ENCODE measurements at regions not wholly inside any gene's neighbourhood (a gene's known extent, or its start where the extent isn't known, plus 50 kb on each side); places are given as distances from the start of the nearest gene placed in this dataset.

DNA sequence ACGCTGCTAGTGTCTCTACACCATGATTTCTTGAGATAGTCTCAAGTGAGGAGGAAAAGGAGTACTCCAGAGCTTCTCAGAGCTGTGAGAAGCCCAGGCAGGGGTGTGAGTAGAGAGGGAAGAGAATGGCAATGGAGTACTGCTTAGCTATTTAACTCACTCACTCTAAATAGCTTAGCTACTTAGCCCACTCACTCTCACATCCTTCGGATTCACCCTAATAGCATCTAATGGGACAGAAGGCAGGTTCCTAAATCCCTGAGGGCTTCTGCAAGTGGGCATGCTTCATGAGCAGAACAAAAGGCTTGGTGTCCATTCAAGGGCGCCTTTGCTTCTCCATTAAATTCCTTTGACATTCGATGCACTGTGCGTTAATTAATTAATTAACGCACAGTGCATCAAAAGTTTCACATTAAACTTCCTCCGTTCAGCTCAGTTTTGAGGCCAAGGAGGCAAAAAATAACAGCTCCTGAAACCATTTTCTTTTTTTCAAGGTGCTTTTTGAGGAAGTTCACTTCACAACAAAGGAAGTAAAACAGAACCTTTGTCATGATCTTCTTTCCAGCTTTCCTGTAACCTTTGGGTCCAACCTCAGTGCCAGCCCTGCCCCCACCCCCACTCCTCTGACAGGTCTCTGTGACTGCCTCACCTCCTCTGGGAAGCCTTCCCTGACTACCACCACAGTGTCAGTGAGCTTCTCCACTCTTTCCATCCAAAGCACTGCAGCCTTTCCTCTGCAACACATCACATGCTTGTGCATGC is 294.0 kb downstream of the SEC61B start:
- DNase-seq (ENCODE audit: low read depth in 1 of 2, low spot score in 1 of 2) = no peak

DNA sequence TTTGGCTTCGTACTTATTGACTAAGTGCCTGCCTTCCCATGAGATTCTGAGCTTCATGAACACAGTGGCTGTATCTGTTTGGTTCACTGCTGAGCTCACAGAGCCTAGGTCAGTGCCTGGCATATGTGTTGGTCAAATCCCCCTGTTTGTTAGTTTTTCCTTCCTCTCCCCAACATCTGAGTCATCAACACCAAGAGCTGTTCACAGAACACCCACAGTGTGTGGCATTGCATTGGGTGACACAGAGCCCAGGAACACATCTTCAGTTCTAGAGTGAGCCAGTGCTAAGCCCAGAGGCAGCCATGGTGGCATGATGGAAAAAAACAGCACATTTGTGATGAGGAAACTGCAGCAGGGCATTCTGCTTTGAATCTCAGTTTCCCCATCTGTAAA is 294.6 kb downstream of the SEC61B start:
- DNase-seq (ENCODE audit: low read depth in 1 of 2, low spot score in 1 of 2) = no peak

DNA sequence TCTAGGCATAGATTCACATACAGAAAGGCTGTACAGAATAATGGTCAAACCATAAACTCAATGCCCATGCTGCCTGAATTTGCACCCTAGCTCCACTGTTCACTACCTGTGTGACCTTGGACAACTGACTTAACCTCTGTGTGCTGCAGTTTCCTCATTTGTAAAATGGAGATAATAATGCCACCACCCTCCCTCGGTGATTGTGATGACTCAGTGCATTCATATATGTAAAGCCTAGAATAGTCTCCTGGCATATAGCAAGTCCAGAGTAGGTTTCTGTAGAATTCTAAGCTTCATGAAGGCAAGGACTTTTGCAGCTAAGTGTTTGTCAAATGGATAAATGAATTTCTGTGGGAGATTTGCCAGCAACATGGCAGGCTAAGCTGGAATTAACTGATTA is 297.8 kb upstream of the NR4A3 start:
- DNase-seq (ENCODE audit: low read depth in 1 of 2, low spot score in 1 of 2) = no peak

DNA sequence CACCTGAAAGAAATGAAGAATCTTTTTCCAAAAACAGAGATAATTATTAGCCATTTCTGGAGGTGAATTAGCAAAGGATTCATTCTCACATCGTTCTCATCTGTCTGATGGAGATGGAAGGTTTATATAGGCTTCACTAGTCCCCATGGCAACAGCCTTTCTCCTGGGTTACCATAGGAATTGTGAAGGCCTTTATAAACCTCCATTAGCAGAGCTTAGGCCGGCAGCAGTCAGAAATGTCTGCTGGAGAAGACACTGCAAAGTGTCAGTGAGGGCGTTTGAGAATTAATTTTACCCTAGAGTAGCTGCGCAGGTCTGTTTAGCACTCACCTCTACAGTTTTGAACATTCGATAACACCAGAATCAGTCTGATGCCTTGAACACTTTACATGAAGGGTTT is 290.4 kb upstream of the NR4A3 start:
- no peak for DNase-seq (ENCODE audit: low read depth in 1 of 2, low spot score in 1 of 2)

DNA sequence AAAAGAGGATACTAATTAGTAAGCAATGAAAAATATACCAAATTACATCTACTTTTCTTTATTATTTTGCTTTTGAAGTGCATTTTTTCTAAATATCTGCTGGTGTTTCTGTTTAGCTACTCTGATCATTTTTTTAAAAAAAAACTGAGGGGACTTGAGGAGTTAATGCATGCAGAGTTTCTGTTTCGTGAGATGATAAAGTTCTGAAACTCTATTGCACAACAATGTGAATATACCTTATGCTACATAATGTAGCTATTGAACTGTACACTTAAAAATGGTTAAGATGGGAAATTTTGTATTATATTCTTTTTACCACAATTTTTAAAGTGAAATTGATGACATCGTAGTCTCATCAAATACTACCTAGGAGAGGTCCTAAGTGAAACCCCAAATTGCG is 288.3 kb upstream of the NR4A3 start:
- no peak for DNase-seq (ENCODE audit: low read depth in 1 of 2, low spot score in 1 of 2)

DNA sequence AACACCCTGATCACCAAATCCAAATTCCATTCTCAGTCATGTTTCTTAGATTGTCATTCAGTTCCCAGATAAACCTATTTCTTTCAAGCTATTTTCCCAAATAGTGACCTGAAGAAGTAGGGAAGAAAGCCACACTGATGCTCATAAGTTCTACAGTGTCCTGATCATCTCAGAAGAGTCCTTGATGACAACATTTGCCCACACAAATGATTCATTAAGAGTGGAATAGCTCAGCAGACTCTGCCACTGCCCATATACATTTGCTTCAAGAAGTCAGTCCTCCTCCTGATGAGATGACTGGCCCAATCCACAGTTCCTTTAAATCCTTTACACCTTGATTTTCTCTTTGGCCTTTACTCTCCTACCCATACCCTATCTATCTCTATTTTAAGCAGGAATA is 283.7 kb upstream of the NR4A3 start:
- no peak for DNase-seq (ENCODE audit: low read depth in 1 of 2, low spot score in 1 of 2)

DNA sequence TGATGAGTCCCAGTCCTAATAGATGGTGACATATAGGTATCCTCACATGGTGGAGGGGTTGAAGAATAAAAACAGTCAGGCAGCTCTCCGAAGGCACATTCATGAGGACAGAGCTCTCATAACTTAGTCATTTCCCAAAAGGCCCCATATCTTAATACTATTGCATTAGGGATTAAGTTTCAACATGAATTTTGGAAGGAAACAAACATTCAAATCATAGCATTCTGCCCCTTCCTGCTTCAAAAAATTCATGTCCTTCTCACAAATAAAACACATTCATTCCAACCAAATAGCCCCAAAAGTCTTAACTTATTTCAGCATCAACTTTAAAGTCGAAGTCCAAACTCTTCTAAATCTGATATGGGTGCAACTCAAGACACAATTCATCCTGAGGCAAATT is 277.2 kb upstream of the NR4A3 start:
- no peak for DNase-seq (ENCODE audit: low read depth in 1 of 2, low spot score in 1 of 2)

DNA sequence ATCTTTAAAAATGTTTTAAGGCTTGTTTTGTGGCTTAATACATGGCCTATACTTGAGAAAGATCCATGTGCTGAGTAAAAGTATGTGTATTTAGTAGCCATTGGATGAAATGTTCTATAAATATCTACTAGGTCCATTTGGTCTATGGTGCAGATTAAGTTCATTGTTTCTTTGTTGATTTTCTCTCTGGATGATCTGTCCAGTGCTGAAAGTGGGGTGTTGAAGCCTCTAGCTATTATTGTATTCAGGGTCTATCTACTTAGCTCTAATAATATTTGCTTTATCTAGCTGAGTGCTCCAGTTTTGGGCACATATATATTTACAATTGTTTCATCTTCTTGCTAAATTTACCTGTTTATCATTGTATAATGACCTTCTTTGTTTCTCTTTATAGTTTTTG is 272.2 kb upstream of the NR4A3 start:
- DNase-seq (ENCODE audit: low read depth in 1 of 2, low spot score in 1 of 2) = no peak

DNA sequence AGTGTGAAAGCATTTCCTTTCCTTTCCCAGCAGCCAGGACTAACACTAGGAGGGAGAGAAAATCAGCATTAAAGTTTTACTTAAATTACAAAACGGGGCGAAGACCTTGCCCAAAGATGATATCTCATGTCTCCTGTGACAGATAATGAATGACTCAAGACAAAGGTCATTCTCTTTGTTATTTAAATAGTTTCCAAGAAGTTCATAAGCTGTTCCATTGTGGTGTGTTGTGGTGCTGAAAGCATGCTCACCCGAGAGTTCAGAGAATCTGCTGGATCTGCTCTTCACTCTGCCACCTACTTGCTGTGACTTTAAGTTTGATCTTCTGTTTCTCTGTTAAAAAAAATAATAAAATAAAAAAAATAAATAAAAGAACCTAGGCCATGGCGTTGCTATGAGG is 265.9 kb upstream of the NR4A3 start:
- no peak for DNase-seq (ENCODE audit: low read depth in 1 of 2, low spot score in 1 of 2)

DNA sequence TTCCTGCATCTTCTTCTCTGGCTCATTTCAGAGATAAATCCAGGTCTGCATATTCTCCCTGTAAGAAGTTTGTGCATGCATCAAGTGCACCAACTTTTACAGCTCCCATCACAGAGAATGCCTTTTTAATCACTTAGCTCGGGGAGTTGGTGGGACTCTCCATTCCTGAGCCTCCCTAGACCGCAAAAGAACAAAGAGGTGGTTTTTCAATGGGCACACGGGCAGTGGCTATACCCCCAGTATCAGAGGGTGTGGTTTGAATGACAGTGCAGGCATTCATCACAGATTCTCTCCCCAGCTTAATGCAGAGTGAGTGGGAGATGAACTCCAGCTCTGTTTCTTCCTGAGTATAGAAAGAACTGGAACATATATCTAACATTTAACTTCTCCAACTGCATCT is 264.7 kb upstream of the NR4A3 start:
- no peak for DNase-seq (ENCODE audit: low read depth in 1 of 2, low spot score in 1 of 2)

DNA sequence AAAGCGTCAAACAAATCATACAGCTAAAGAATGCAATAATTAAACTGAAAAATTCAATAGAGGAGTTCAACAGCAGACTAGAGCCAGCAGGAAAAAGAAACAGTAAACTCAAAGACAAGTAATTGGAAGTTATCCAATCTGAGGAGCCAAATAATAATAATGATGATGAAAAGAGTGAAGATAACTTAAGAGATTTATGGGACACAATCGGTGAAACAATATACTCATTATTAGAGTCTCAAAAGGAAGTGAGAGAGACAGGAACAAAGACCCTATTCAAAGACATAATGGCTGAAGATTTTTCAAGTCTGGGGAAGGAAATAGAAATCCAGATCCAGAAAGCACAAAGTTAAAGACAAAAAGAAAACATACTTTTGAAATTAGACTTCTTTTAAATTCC is 263.9 kb upstream of the NR4A3 start:
- no peak for DNase-seq (ENCODE audit: low read depth in 1 of 2, low spot score in 1 of 2)

DNA sequence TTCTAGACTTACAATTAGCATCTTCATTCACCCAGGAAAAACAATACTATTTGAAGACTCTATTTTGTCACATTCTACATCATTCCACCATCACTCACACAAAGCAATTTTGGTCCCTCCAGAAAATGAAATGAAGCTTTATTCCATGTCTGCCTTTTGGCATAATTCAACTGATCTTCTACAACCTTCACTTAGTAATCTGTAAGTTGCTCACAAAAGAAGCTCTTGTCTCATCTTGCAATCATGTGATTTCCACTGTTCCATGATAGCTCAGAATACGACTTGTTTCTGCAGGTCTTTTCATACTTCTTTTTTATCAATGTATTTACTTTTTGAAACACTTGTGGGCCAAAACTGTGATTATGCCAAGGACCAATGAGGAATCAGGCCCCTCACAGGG is 261.9 kb upstream of the NR4A3 start:
- DNase-seq (ENCODE audit: low read depth in 1 of 2, low spot score in 1 of 2) = no peak

DNA sequence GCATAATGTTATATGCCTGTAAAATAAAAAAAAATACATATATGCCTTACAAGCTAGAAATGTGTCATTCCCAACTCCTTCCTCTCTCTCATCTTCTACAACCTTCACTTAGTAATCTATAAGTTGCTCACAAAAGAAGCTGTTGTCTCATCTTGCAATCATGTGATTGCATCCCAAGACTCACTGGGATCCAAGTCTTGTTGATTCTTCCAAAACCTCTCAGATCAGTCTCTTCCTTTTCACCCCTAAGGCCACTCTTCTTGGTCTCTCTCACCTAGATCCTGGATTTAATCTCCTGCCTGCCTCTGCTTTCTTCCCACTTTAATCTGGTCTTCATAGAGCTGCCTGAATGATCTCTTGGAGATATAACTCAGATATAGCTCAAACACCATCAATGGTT is 261.1 kb upstream of the NR4A3 start:
- DNase-seq (ENCODE audit: low read depth in 1 of 2, low spot score in 1 of 2) = no peak

DNA sequence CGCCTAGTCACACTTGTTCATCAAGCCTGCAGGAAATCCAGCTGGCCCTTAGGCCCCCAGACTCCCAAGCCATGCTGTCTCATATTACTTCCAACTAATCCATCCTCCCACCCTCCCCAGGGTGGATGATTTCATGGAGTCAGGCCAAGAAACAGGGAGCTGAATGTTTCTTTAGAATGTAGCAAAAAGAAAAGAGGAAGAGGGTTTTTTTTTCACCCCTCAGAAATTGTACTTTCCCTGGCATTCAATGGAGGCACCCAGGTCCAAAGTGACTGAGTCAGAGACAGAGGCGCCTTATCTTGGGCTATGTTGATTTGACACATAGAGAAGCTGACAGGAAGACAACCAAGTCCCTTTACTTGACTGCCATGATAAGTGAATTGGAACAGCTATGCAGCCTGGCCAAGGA is 260.2 kb upstream of the NR4A3 start:
- DNase-seq (ENCODE audit: low read depth in 1 of 2, low spot score in 1 of 2) = no peak

DNA sequence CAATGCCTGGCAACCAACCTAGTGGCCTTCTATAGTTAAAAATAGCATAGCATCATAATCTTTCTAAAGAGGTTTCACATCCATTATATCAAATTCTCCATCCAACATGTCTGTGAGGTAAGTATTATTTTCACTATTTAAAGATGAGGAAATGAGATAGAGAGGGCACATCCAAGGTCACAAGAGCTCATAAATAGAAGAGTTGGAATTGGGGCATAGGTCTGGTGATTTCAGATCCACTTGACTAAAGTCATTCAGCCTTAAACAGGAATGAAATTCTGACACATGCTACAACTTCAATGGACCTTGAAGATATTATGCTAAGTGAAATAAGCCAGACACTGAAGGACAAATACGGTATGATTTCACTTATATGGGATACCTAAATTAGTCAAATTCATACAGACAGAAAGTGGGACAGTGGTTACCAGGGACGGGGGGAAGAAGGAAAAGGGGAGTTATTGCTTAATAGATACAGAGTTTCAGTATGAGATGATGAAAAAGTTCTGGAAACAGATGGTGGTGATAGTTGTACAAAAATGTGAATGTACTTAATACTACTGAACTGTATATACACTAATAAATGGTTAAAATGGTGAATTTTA is 259.6 kb upstream of the NR4A3 start:
- DNase-seq (ENCODE audit: low read depth in 1 of 2, low spot score in 1 of 2) = no peak

DNA sequence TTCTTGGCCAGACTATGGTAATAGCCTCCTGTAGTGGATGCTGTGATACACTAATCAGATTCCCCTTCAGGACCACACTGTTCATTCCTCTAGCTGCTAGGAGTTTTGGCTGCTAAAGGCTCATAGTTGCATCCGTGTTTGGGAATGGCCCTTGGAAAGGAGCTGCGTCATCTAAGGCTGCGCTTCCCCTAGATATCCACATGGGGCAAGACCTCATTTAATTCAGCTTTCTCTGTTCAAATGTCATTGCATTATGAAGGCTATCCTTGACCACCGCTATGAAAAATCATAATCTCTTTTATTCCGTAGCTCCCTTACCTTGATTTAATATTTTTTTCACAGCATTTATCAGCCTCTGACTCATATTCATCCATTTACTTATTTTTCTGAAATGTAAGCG is 258.3 kb upstream of the NR4A3 start:
- DNase-seq (ENCODE audit: low read depth in 1 of 2, low spot score in 1 of 2) = no peak

DNA sequence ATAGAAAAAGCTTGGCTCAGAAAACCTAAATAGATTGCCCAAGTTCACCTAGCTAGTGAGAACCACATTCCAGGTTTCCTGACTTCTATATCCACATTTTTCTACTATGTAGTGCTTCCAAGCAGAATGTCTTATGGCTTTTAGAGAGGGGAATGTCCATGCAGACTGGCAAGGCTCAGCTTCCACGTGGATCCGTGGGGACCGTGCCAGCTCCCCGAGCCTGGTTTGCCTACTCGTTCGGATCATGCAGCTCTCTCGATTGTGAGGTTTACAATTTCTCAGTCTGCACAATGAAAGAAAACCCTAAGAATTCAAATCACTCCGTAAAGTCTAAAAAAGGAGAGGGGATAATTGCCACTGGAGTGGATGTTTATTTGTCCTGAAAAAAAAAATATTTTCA is 256.5 kb upstream of the NR4A3 start:
- no peak for DNase-seq (ENCODE audit: low read depth in 1 of 2, low spot score in 1 of 2)

DNA sequence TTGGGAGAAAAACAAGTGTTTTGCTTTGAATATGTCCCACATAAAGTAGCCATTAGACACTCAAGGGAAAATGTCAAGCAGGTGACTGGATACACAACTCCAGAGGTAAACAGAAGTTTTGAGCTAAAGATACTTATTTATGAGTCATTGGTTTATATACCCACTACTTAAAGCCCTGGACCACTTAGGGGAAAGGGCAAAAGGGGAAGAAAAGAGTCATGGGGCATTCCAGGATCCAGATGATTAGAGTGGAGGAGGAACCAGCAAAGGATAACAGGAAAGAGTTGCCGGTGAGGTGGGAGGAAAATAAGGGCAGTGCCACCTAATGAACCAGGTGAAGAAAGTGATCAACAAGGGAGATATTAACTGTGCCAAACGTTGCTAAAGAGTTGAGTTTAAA is 254.2 kb upstream of the NR4A3 start:
- no peak for DNase-seq (ENCODE audit: low read depth in 1 of 2, low spot score in 1 of 2)

DNA sequence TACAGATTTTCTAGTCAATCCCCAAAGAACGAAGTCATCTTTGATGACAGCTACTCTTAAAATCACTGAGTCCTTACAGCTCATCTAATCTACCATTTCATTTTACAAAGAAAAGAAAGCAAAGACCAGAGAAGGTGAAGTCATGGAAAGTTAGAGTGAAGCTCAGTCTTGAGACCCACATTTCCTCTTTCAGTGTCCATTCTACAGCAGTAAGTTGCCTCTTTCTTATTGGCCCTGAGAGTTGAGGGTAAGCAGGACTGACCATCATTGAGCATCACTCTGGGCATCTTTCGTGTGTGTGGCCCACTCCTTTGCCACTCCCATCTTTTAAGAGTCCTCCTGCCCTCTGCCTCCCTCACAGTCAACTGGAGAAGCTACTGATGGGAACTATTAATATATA is 251.8 kb upstream of the NR4A3 start:
- DNase-seq (ENCODE audit: low read depth in 1 of 2, low spot score in 1 of 2) = no peak

DNA sequence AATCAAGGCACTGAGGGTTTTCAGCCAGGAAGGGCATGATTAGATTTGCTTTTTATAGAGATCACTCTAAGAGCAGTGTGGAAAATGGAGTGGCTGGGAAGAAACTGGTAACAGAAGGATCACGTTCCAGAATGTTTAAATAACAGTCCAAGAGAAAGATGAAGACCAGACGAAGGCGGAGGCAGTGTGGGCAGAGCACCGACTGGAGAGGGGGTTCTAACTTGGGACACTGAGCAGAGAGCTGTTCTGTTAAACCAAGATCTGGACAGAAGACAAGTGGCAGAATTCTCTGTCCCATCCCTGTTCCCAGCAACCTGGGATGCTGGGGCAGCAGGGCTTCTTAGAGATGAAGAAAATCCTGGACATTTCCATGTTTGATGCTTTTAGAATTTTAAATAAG is 249.1 kb upstream of the NR4A3 start:
- no peak for DNase-seq (ENCODE audit: low read depth in 1 of 2, low spot score in 1 of 2)

DNA sequence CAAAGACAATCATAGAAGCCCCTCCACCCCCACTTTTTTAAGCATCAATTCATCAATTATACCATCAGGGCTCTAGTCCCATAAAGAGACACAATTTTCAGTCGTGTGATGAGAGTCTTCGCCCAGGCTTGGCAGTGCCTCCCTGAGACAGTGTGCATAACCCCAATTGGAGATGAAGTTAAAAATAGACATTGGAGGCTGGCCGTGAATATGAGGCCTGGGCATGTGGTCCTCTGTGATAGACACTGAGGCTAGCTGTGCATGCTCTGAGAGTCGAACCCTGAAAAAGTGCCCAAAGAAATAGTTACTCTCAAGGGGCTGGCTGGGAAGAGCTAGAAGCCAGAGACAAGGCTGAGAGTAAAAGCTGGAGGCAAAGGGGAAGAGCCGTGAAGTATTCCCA is 248.6 kb upstream of the NR4A3 start:
- no peak for DNase-seq (ENCODE audit: low read depth in 1 of 2, low spot score in 1 of 2)

DNA sequence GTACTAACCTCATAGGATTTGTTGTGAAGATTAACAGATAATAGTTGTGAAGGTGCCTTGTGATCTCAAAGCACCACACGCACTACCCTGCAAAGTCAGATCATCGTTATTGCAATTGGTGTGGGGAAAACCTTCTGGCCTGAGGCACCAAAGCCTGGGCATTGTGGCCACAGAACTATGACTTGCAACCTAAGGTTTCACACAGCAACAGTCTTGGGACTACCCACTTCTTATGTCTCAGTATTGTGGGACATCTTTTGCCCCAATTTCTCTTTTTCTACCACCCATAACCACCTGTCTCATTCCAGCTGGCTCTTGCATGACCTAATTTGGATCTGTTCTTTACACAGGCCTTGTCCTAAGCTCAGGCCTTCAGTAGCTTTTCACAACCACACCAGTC is 247.8 kb upstream of the NR4A3 start:
- no peak for DNase-seq (ENCODE audit: low read depth in 1 of 2, low spot score in 1 of 2)

DNA sequence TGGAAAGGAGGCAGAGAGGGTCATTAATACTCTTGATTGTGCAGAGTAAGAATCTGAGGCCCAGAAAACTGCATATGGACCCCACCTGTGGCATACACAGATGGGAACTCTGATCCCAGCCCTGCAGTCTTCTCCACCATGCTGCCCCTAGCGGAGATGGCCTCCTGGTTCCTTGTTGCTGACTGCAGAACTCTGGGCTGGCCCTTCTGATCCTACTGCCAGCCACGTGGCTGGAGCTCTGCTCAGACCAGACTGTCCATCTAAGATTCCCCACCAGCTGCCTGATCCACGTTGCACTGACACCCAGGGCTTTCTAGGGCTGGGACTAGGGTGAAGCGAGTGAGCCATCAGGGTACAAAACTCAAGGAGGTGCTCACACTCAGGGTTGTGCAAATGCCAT is 245.7 kb upstream of the NR4A3 start:
- no peak for DNase-seq (ENCODE audit: low read depth in 1 of 2, low spot score in 1 of 2)

All from stimulated activated CD4-positive, alpha-beta T cell treated with anti-CD3 and anti-CD28 coated beads, Interleukin-15, amount 100 ng/mL, for 1 hour (primary cell).